Left ventricle myocardium inferior (tissue), 1 donor: ENCODE measurements at regions not wholly inside any gene's neighbourhood (a gene's known extent, or its start where the extent isn't known, plus 50 kb on each side); places are given as distances from the start of the nearest gene placed in this dataset.

Experiments
- DNase-seq: peaks from one replicate; pipeline ENCODE4 v3.0.0-alpha.2; 2020
- H3K27ac ChIP-seq: fragments of 200-600 bp; replicated peaks from 2 replicates; pipeline ENCODE4 v1.8.0; 2021
- H3K27me3 ChIP-seq: fragments of 200-600 bp; 2 replicates; pipeline ENCODE4 v1.8.0; 2021; ENCODE audit warnings: low read depth
- H3K36me3 ChIP-seq: fragments of 200-600 bp; 2 replicates; pipeline ENCODE4 v1.8.0; 2021
- H3K4me1 ChIP-seq: fragments of 200-600 bp; 2 replicates; pipeline ENCODE4 v1.8.0; 2021
- H3K4me3 ChIP-seq: fragments of 200-600 bp; 2 replicates; pipeline ENCODE4 v1.8.0; 2021; ENCODE audit warnings: mild to moderate bottlenecking, moderate library complexity
- H3K9me3 ChIP-seq: fragments of 200-600 bp; replicated peaks from 2 replicates; pipeline ENCODE4 v1.8.0; 2021
- CTCF ChIP-seq: fragments of 200-600 bp; IDR thresholded peaks from 2 replicates; pipeline ENCODE4 v1.8.0; 2021; ENCODE audit warnings: antibody characterized with exemption, mild to moderate bottlenecking, borderline replicate concordance
- intact Hi-C: fragments of 100-400 bp; cut with micrococcal nuclease; formaldehyde crosslinking; loops from one replicate; pipeline ENCODE4 v1.11.0; 2022
- donor health status: DM: no; HTN: yes; CAD: no; lungs with severe emphysema.

- no peak overlapping the region for H3K27ac ChIP-seq
- no peak for TF ChIP-seq CTCF
- DNase-seq, result no peak
- no peaks in the 10 kb centered on the region for H3K36me3 ChIP-seq
- peaks cover 57% of the 10 kb centered on the region for H3K27me3 ChIP-seq
- H3K9me3 ChIP-seq, result no peaks in the 10 kb centered on the region
- no peaks in the 10 kb centered on the region for H3K4me1 ChIP-seq
- H3K4me3 ChIP-seq, result no peak overlapping the region
- intact Hi-C loops, result no loop called here
Measured at GRCh38 chr7:155997431-155998327, 185.4 kb upstream of the SHH start.

GRCh38 chr7:155996718-155997280 is 184.5 kb upstream of the SHH start:
- Histone ChIP-seq H3K9me3 (no peaks in the 10 kb centered on the region), H3K36me3 (no peaks in the 10 kb centered on the region), H3K4me3 (no peak overlapping the region), H3K27ac (no peak overlapping the region), H3K4me1 (no peaks in the 10 kb centered on the region), H3K27me3 (peaks cover 49% of the 10 kb centered on the region)
- DNase-seq, result no peak
- intact Hi-C loops, result no loop called here
- TF ChIP-seq CTCF, result no peak

- no peaks in the 10 kb centered on the region for H3K4me1 ChIP-seq
- no peak for TF ChIP-seq CTCF
- no peaks in the 10 kb centered on the region for H3K36me3 ChIP-seq
- H3K27me3 ChIP-seq, result peaks cover 39% of the 10 kb centered on the region
- no peak overlapping the region for H3K27ac ChIP-seq
- intact Hi-C loops, result no loop called here
- no peaks in the 10 kb centered on the region for H3K9me3 ChIP-seq
- no peak for DNase-seq
- no peak overlapping the region for H3K4me3 ChIP-seq
Measured at GRCh38 chr7:155995183-155995612, 182.9 kb upstream of the SHH start.

GRCh38 chr7:155994279-155994811 is 182.1 kb upstream of the SHH start:
- intact Hi-C loops, result no loop called here
- Histone ChIP-seq H3K27ac (no peak overlapping the region), H3K36me3 (no peaks in the 10 kb centered on the region), H3K4me1 (no peaks in the 10 kb centered on the region), H3K9me3 (peaks cover 6% of the 10 kb centered on the region), H3K27me3 (peaks cover 32% of the 10 kb centered on the region), H3K4me3 (no peak overlapping the region)
- DNase-seq, result no peak
- TF ChIP-seq CTCF, result no peak

- intact Hi-C loops, result no loop called here
- DNase-seq, result no peak
- no peaks in the 10 kb centered on the region for H3K36me3 ChIP-seq
Measured at GRCh38 chr7:155993420-155994278, 181.4 kb upstream of the SHH start.

More at GRCh38 chr7:155993420-155994278, 181.4 kb upstream of the SHH start:
- Histone ChIP-seq H3K27me3 (peaks cover 25% of the 10 kb centered on the region), H3K27ac (no peak overlapping the region), H3K4me3 (no peak overlapping the region), H3K9me3 (peaks cover 7% of the 10 kb centered on the region), H3K4me1 (no peaks in the 10 kb centered on the region)
- no peak for TF ChIP-seq CTCF
